ENCODE measurements at regions not wholly inside any gene's neighbourhood (a gene's known extent, or its start where the extent isn't known, plus 50 kb on each side); places are given as distances from the start of the nearest gene placed in this dataset.

DNA sequence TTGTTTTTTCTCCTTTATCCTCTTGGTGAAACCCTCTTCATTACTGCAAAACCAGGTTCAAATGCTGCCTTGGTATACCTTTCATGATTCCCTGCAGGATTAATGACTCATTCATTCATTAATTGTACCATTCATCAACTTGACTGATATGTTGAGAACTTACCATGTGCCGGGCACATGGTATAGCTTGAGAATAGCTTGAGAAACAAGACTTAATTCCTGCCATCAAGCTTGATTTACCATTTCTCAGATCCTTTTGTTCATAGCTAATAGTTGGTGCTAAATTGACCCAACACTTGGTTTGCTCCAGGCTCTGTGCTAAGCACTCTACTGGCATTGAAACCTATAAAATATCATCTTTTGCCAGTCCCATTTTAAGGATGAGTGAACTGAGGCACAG, 165.7 kb downstream of the YIPF5 start:
- DNase-seq, result no peak
- no peaks in the 10 kb centered on the region for H3K4me1 ChIP-seq (ENCODE audit: control insufficient read depth in 1 of 2, insufficient read depth in 2 of 2, low read length in 2 of 2)
- H3K9ac ChIP-seq (ENCODE audit: insufficient read depth, low read length, poor library complexity, severe bottlenecking), result no peak overlapping the region
- no peak overlapping the region for H3K4me3 ChIP-seq (replicated peaks in 1 of 3; ENCODE audit: low read depth in 2 of 3, low read length in 3 of 3)
- H3K9me3 ChIP-seq (replicated peaks in 1 of 2; ENCODE audit: control insufficient read depth in 1 of 2, insufficient read depth in 1 of 2, low read length in 2 of 2), result peaks cover 0 to under 1% of the 10 kb centered on the region in 2 donors
- Mint-ChIP-seq H3K9me3 (peaks cover 0 to 4% (median 2%) of the 10 kb centered on the region in 7 donors), H3K36me3 (no peaks in the 10 kb centered on the region), H3K4me1 (peaks cover 3% of the 10 kb centered on the region), H3K27me3 (ENCODE audit: low read depth in 3 of 3) (no peaks in the 10 kb centered on the region), H3K4me3 (no peak overlapping the region), H3K27ac (no peak overlapping the region)
- no peaks in the 10 kb centered on the region for H3K36me3 ChIP-seq (replicated peaks in 1 of 2; ENCODE audit: control insufficient read depth in 1 of 2, insufficient read depth in 2 of 2, low read length in 2 of 2)
- no CpG with 5 or more reads among the region's 1 CpG for WGBS (ENCODE audit: insufficient coverage)
- H3K27ac ChIP-seq (ENCODE audit: low read depth in 1 of 2, low read length in 2 of 2), result no peak overlapping the region
- intact Hi-C loops (cut with micrococcal nuclease), result no loop called here
- H3K4me2 ChIP-seq (replicated peaks; ENCODE audit: extremely low read depth, low read length, poor library complexity, severe bottlenecking), result no peak overlapping the region
- H3K27me3 ChIP-seq (ENCODE audit: control insufficient read depth in 2 of 2, insufficient read depth in 2 of 2, low read length in 2 of 2), result no peaks in the 10 kb centered on the region
- no peak overlapping the region for H2AFZ ChIP-seq (ENCODE audit: insufficient read depth, low read depth, low read length, poor library complexity, severe bottlenecking)
- TF ChIP-seq, protein P1, sequence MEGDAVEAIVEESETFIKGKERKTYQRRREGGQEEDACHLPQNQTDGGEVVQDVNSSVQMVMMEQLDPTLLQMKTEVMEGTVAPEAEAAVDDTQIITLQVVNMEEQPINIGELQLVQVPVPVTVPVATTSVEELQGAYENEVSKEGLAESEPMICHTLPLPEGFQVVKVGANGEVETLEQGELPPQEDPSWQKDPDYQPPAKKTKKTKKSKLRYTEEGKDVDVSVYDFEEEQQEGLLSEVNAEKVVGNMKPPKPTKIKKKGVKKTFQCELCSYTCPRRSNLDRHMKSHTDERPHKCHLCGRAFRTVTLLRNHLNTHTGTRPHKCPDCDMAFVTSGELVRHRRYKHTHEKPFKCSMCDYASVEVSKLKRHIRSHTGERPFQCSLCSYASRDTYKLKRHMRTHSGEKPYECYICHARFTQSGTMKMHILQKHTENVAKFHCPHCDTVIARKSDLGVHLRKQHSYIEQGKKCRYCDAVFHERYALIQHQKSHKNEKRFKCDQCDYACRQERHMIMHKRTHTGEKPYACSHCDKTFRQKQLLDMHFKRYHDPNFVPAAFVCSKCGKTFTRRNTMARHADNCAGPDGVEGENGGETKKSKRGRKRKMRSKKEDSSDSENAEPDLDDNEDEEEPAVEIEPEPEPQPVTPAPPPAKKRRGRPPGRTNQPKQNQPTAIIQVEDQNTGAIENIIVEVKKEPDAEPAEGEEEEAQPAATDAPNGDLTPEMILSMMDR (IDR thresholded peaks at IDR 0.05), result no peak
- H3K79me2 ChIP-seq (ENCODE audit: insufficient read depth, low read length), result no peaks in the 10 kb centered on the region
- no peaks in the 10 kb centered on the region for H4K20me1 ChIP-seq (ENCODE audit: insufficient read depth, low read length)

- Histone ChIP-seq H4K20me1 (ENCODE audit: insufficient read depth, low read length) (no peaks in the 10 kb centered on the region), H3K9me3 (replicated peaks in 1 of 2; ENCODE audit: control insufficient read depth in 1 of 2, insufficient read depth in 1 of 2, low read length in 2 of 2) (peaks cover 14 to 25% of the 10 kb centered on the region in 2 donors), H3K79me2 (ENCODE audit: insufficient read depth, low read length) (no peaks in the 10 kb centered on the region), H3K4me2 (replicated peaks; ENCODE audit: extremely low read depth, low read length, poor library complexity, severe bottlenecking) (no peak overlapping the region), H3K27ac (ENCODE audit: low read depth in 1 of 2, low read length in 2 of 2) (no peak overlapping the region), H3K36me3 (replicated peaks in 1 of 2; ENCODE audit: control insufficient read depth in 1 of 2, insufficient read depth in 2 of 2, low read length in 2 of 2) (no peaks in the 10 kb centered on the region), H2AFZ (ENCODE audit: insufficient read depth, low read depth, low read length, poor library complexity, severe bottlenecking) (no peak overlapping the region), H3K4me3 (replicated peaks in 1 of 3; ENCODE audit: low read depth in 2 of 3, low read length in 3 of 3) (no peak overlapping the region), H3K9ac (ENCODE audit: insufficient read depth, low read length, poor library complexity, severe bottlenecking) (no peak overlapping the region), H3K27me3 (ENCODE audit: control insufficient read depth in 2 of 2, insufficient read depth in 2 of 2, low read length in 2 of 2) (no peaks in the 10 kb centered on the region), H3K4me1 (ENCODE audit: control insufficient read depth in 1 of 2, insufficient read depth in 2 of 2, low read length in 2 of 2) (no peaks in the 10 kb centered on the region)
- Mint-ChIP-seq H3K9me3 (peaks cover 3 to 31% (median 20%) of the 10 kb centered on the region in 7 donors), H3K36me3 (no peaks in the 10 kb centered on the region), H3K4me3 (no peak overlapping the region), H3K4me1 (peaks cover 3% of the 10 kb centered on the region), H3K27ac (no peak overlapping the region), H3K27me3 (ENCODE audit: low read depth in 3 of 3) (no peaks in the 10 kb centered on the region)
- TF ChIP-seq, protein P1 (IDR thresholded peaks at IDR 0.05), result no peak
- intact Hi-C loops (cut with micrococcal nuclease), result no loop called here
- DNase-seq, result no peak
These were observed 161.3 kb downstream of the YIPF5 start for GRCh38 chr5:144009116-144009515.
